IMR-90 (cell line): ENCODE measurements at regions not wholly inside any gene's neighbourhood (a gene's known extent, or its start where the extent isn't known, plus 50 kb on each side); places are given as distances from the start of the nearest gene placed in this dataset.

ENCODE experiments used
- ATAC-seq: fragments of 200-7000 bp; cut with Tn5 transposase; 2 replicates; pipeline ENCODE4 v1.9.1; 2020; ENCODE audit warnings: low read depth, mild to moderate bottlenecking, moderate library complexity
- BruUV-seq: library from RNA; stranded (reverse); fragments of 400-500 nt; replicated peaks from 2 replicates; lab custom pipeline; 2021; lab: Mats Ljungman, UMichigan
- CTCF ChIA-PET: fragments of 300-600 bp; formaldehyde crosslinking; extraction: SDS; loops from one replicate; lab custom pipeline; 2021; ENCODE audit warnings: antibody characterized with exemption; lab: Yijun Ruan, JAX
- POLR2A ChIA-PET: fragments of 300-600 bp; sonication (Branson Sonifier 250); formaldehyde crosslinking; loops from one replicate; lab custom pipeline; 2022; ENCODE audit warnings: antibody characterized with exemption; ENCODE audit not compliant: unreplicated experiment; lab: Charles Lee
- DNase-seq: peaks from one replicate; pipeline ENCODE4 v3.0.0; 2013
- H2AFZ ChIP-seq: replicated peaks from 2 replicates; pipeline ENCODE3; 2013; ENCODE audit warnings: low read length, mild to moderate bottlenecking; ENCODE audit not compliant: poor library complexity
- H2AK5ac ChIP-seq: 2 replicates; pipeline ENCODE4 v1.6.1; 2013; ENCODE audit warnings: low read depth, low read length, inconsistent platforms
- H2AK9ac ChIP-seq: replicated peaks from 2 replicates; pipeline ENCODE3; 2013; ENCODE audit warnings: mild to moderate bottlenecking, low read depth, low read length, moderate library complexity; ENCODE audit not compliant: poor library complexity
- H2BK120ac ChIP-seq: 2 replicates; pipeline ENCODE4 v1.6.1; 2013; ENCODE audit warnings: low read depth, low read length, inconsistent platforms
- H2BK15ac ChIP-seq: 3 replicates; pipeline ENCODE4 v1.6.1; 2013; ENCODE audit warnings: low read depth, low read length, inconsistent platforms
- H2BK20ac ChIP-seq: 2 replicates; pipeline ENCODE4 v1.6.1; 2013; ENCODE audit warnings: low read depth, mild to moderate bottlenecking, inconsistent platforms, low read length, moderate library complexity
- H2BK5ac ChIP-seq: 2 replicates; pipeline ENCODE4 v1.6.1; 2013; ENCODE audit warnings: mild to moderate bottlenecking, low read depth, low read length, inconsistent platforms; ENCODE audit not compliant: poor library complexity, severe bottlenecking
- H3K14ac ChIP-seq: replicated peaks from 2 replicates; pipeline ENCODE4 v1.6.1; 2013; ENCODE audit warnings: low read depth, low read length, inconsistent platforms
- H3K18ac ChIP-seq: 2 replicates; pipeline ENCODE4 v1.6.1; 2013; ENCODE audit warnings: low read depth, low read length, control low read depth
- H3K23ac ChIP-seq: 2 replicates; pipeline ENCODE4 v1.6.1; 2013; ENCODE audit warnings: low read depth, low read length, inconsistent platforms
- H3K27ac ChIP-seq: 2 replicates; pipeline ENCODE4 v1.5.1; 2013; ENCODE audit warnings: mild to moderate bottlenecking, control low read depth, low read length; ENCODE audit not compliant: insufficient read depth
- H3K27me3 ChIP-seq: 2 replicates; pipeline ENCODE4 v1.6.1; 2013; ENCODE audit warnings: low read length; ENCODE audit not compliant: control insufficient read depth, insufficient read depth
- H3K36me3 ChIP-seq: 2 replicates; pipeline ENCODE4 v1.6.1; 2013; ENCODE audit warnings: low read length, mixed read lengths; ENCODE audit not compliant: control insufficient read depth, insufficient read depth
- H3K4ac ChIP-seq: 2 replicates; pipeline ENCODE4 v1.6.1; 2013; ENCODE audit warnings: low read depth, low read length, inconsistent platforms
- H3K4me1 ChIP-seq: 2 replicates; pipeline ENCODE4 v1.6.1; 2013; ENCODE audit warnings: low read length, mixed read lengths; ENCODE audit not compliant: control insufficient read depth, insufficient read depth
- H3K4me2 ChIP-seq: 2 replicates; pipeline ENCODE4 v1.6.1; 2013; ENCODE audit warnings: low read depth, mild to moderate bottlenecking, control low read depth, low read length, moderate library complexity
- H3K4me3 ChIP-seq: 2 replicates; pipeline ENCODE4 v1.5.1; 2013; ENCODE audit warnings: low read depth, mild to moderate bottlenecking, control low read depth, low read length, moderate library complexity; ENCODE audit not compliant: insufficient read depth
- H3K56ac ChIP-seq: 2 replicates; pipeline ENCODE4 v1.6.1; 2013; ENCODE audit warnings: low read length, inconsistent platforms; ENCODE audit not compliant: insufficient read depth; ENCODE audit errors: extremely low read depth
- H3K79me1 ChIP-seq, 2 experiments: 2 replicates each; pipeline ENCODE4 v1.6.1; 2013; ENCODE audit warnings: low read length in 2 of 2, inconsistent platforms in 1 of 2, low read depth in 1 of 2
- H3K9ac ChIP-seq: 2 replicates; pipeline ENCODE4 v1.6.1; 2013; ENCODE audit warnings: low read depth, low read length, control low read depth
- H3K9me1 ChIP-seq: 2 replicates; pipeline ENCODE4 v1.6.1; 2013; ENCODE audit warnings: low read length, inconsistent platforms; ENCODE audit not compliant: insufficient read depth
- H3K9me3 ChIP-seq: 2 replicates; pipeline ENCODE4 v1.6.1; 2013; ENCODE audit warnings: low read length; ENCODE audit not compliant: control insufficient read depth, insufficient read depth
- H4K20me1 ChIP-seq: 2 replicates; pipeline ENCODE4 v1.6.1; 2013; ENCODE audit warnings: low read length, inconsistent platforms; ENCODE audit not compliant: insufficient read depth
- H4K5ac ChIP-seq: 2 replicates; pipeline ENCODE4 v1.6.1; 2013; ENCODE audit warnings: mild to moderate bottlenecking, low read depth, low read length, control low read depth
- H4K8ac ChIP-seq, 2 experiments: 2 replicates each; pipeline ENCODE4 v1.6.1; 2013; ENCODE audit warnings: low read depth in 2 of 2, low read length in 2 of 2, control low read depth in 1 of 2, inconsistent platforms in 1 of 2
- H4K91ac ChIP-seq: 2 replicates; pipeline ENCODE4 v1.6.1; 2013; ENCODE audit warnings: low read depth, low read length, inconsistent platforms; ENCODE audit not compliant: insufficient read depth
- BHLHE40 ChIP-seq: fragments of 150-350 bp; IDR thresholded peaks from 2 replicates; pipeline ENCODE4 v1.6.1; 2016; ENCODE audit warnings: mild to moderate bottlenecking, low read depth, low read length
- CEBPB ChIP-seq: IDR thresholded peaks from 2 replicates; pipeline ENCODE4 v1.6.1; 2012; ENCODE audit warnings: low read depth, low read length, improper control_type of control experiment
- CHD1 ChIP-seq: IDR thresholded peaks from 2 replicates; pipeline ENCODE4 v1.6.1; 2012; ENCODE audit warnings: low read depth, low read length, improper control_type of control experiment
- CTCF ChIP-seq: conservative IDR thresholded peaks from 2 replicates; pipeline ENCODE4 v1.5.1; 2012; ENCODE audit warnings: mild to moderate bottlenecking, low read depth, low read length, improper control_type of control experiment
- MAFK ChIP-seq: IDR thresholded peaks from 2 replicates; pipeline ENCODE4 v1.6.1; 2012; ENCODE audit warnings: low read depth, low read length, improper control_type of control experiment
- MAZ ChIP-seq: IDR thresholded peaks from 2 replicates; pipeline ENCODE4 v1.6.1; 2012; ENCODE audit warnings: low read depth, mild to moderate bottlenecking, low read length, improper control_type of control experiment, moderate library complexity, borderline replicate concordance
- MXI1 ChIP-seq: IDR thresholded peaks from 2 replicates; pipeline ENCODE4 v1.6.1; 2012; ENCODE audit warnings: low read depth, mild to moderate bottlenecking, low read length, moderate library complexity, borderline replicate concordance
- NFE2L2 ChIP-seq: fragments of 150-350 bp; IDR thresholded peaks from 2 replicates; pipeline ENCODE4 v1.6.1; 2016; ENCODE audit warnings: low read depth, mild to moderate bottlenecking, low read length
- POLR2A ChIP-seq: IDR thresholded peaks from 2 replicates; pipeline ENCODE4 v1.6.1; 2012; ENCODE audit warnings: mild to moderate bottlenecking, low read depth, low read length
- RCOR1 ChIP-seq: IDR thresholded peaks from 2 replicates; pipeline ENCODE4 v1.6.1; 2012; ENCODE audit warnings: mild to moderate bottlenecking, low read length, improper control_type of control experiment; ENCODE audit not compliant: insufficient replicate concordance
- RFX5 ChIP-seq: IDR thresholded peaks from 2 replicates; pipeline ENCODE4 v1.8.0; 2012; ENCODE audit warnings: low read depth, mild to moderate bottlenecking, low read length, moderate library complexity
- SMC3 ChIP-seq: fragments of 150-350 bp; IDR thresholded peaks from 2 replicates; pipeline ENCODE4 v1.6.1; 2016; ENCODE audit warnings: low read depth, mild to moderate bottlenecking, antibody characterized with exemption, low read length, moderate library complexity
- USF2 ChIP-seq: fragments of 150-350 bp; IDR thresholded peaks from 2 replicates; pipeline ENCODE4 v1.6.1; 2017; ENCODE audit warnings: mild to moderate bottlenecking, antibody characterized with exemption, low read length, low read depth
- WGBS, 2 experiments: methylation state at CpG; one replicate each; pipeline versions ENCODE4 v1.1.5 to v1.1.7; 2013; ENCODE audit warnings: missing lambda C conversion rate in 2 of 2; ENCODE audit not compliant: insufficient read length in 1 of 2; ENCODE audit errors: extremely low coverage in 2 of 2; 5-methylcytosine and 5-hydroxymethylcytosine counted together
- dilution Hi-C: fragments of 300-500 bp; cut with HindIII; formaldehyde crosslinking; loops from one replicate; pipeline ENCODE4 v1.14.3; 2018; ENCODE audit warnings: low sequenced_read_pairs; ENCODE audit not compliant: unreplicated experiment
- in situ Hi-C: fragments of 300-500 bp; cut with MboI; formaldehyde crosslinking; loops from 3 replicates; pipeline ENCODE4 v1.14.3; 2019; ENCODE audit warnings: low sequenced_read_pairs, inconsistent platforms, mixed read lengths
- intact Hi-C: fragments of 100-400 bp; cut with micrococcal nuclease; formaldehyde crosslinking; loops from 2 replicates; pipeline ENCODE4 v1.10.0; 2022
- TF ChIP-seq, protein P1 (sequence below): fragments of 150-350 bp; IDR thresholded peaks from 2 replicates; pipeline ENCODE4 v1.6.1; 2016; ENCODE audit warnings: low read depth, mild to moderate bottlenecking, low read length, moderate library complexity, borderline replicate concordance

DNA sequence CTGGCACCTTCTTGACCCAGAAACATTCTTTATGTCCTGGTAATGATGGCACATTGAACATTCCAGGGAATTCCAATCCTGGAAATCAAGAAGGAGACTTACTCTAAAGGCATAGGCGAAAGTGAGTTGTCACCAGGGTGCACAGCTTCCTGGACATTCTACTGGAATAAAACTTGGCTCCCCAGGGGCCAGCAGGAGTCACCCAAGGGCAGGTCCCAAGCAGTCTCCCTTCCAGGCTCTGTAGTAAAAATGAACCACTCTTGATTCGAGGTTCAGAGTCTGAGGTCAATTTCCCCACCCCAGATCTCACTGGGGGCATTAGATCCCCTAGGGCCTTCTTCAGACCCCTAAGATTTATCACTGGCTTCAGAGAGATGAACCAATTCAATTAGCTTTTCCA is 338.7 kb upstream of the GATB start:
- no peak overlapping the region for H2BK120ac ChIP-seq
- no peak overlapping the region for H4K8ac ChIP-seq
- H3K23ac ChIP-seq: no peak overlapping the region
- H3K4me1 ChIP-seq: peaks cover 5% of the 10 kb centered on the region
- ChIA-PET CTCF (no interaction called here), POLR2A (no interaction called here)
- no peaks in the 10 kb centered on the region for H3K36me3 ChIP-seq
- dilution Hi-C loops: no loop called here
- ATAC-seq (no peak), DNase-seq (no peak)
- H2BK15ac ChIP-seq: no peak overlapping the region
- no peak overlapping the region for H3K4me2 ChIP-seq
- H3K9ac ChIP-seq: no peak overlapping the region
- no peak for TF ChIP-seq SMC3
- TF ChIP-seq POLR2A: no peak
- no peak for TF ChIP-seq CTCF
- TF ChIP-seq RCOR1: no peak
- TF ChIP-seq MAZ: no peak
- no peak for TF ChIP-seq USF2
- no peak for TF ChIP-seq NFE2L2
- no peak for TF ChIP-seq RFX5
- TF ChIP-seq CHD1: no peak
- TF ChIP-seq CEBPB: no peak
- TF ChIP-seq, protein P1, sequence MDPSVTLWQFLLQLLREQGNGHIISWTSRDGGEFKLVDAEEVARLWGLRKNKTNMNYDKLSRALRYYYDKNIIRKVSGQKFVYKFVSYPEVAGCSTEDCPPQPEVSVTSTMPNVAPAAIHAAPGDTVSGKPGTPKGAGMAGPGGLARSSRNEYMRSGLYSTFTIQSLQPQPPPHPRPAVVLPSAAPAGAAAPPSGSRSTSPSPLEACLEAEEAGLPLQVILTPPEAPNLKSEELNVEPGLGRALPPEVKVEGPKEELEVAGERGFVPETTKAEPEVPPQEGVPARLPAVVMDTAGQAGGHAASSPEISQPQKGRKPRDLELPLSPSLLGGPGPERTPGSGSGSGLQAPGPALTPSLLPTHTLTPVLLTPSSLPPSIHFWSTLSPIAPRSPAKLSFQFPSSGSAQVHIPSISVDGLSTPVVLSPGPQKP: no peak
- TF ChIP-seq BHLHE40: no peak
- no peak for TF ChIP-seq MAFK
- no peak for TF ChIP-seq MXI1
- no peak overlapping the region for H4K5ac ChIP-seq
- no peak overlapping the region for H3K18ac ChIP-seq
- H3K9me1 ChIP-seq: peaks cover 3% of the 10 kb centered on the region; the same call in 1 of the 2 replicates
- H3K4ac ChIP-seq: no peak overlapping the region
- no TSS peak for BruUV-seq
- H2BK5ac ChIP-seq: no peak overlapping the region
- no peak overlapping the region for H2AFZ ChIP-seq
- intact Hi-C loops: no loop called here
- H3K56ac ChIP-seq: no peak overlapping the region
- H3K79me1 ChIP-seq: no peaks in the 10 kb centered on the region
- in situ Hi-C loops: no loop called here
- H3K4me3 ChIP-seq: no peak overlapping the region
- no peak overlapping the region for H2AK5ac ChIP-seq
- no peaks in the 10 kb centered on the region for H4K20me1 ChIP-seq
- peaks cover 5% of the 10 kb centered on the region; the same call in 1 of the 2 replicates for H3K27me3 ChIP-seq
- no peaks in the 10 kb centered on the region for H3K9me3 ChIP-seq
- WGBS, 2 experiments: 100% methylated on average over 2 of the region's 2 CpGs; no CpG with 5 or more reads in 1 of the 2 experiments
- no peak overlapping the region for H4K91ac ChIP-seq
- H2BK20ac ChIP-seq: no peak overlapping the region
- no peak overlapping the region for H3K27ac ChIP-seq
- no peak overlapping the region for H2AK9ac ChIP-seq
- H3K14ac ChIP-seq: no peak overlapping the region
